ENCODE measurements at regions not wholly inside any gene's neighbourhood (a gene's known extent, or its start where the extent isn't known, plus 50 kb on each side); places are given as distances from the start of the nearest gene placed in this dataset.

GRCh38 chr2:121098556-121098955 is 186.4 kb downstream of the TFCP2L1 start (continued):
- TF ChIP-seq RORB (CRISPR knock-in tag; IDR thresholded peaks at IDR 0.05) (no peak), JUN (CRISPR knock-in tag; IDR thresholded peaks at IDR 0.05) (no peak), NFYB (CRISPR knock-in tag; conservative IDR thresholded peaks at IDR 0.05; ENCODE audit: low read depth) (no peak), SMAD4 (CRISPR knock-in tag; IDR thresholded peaks at IDR 0.05) (no peak)

DNA sequence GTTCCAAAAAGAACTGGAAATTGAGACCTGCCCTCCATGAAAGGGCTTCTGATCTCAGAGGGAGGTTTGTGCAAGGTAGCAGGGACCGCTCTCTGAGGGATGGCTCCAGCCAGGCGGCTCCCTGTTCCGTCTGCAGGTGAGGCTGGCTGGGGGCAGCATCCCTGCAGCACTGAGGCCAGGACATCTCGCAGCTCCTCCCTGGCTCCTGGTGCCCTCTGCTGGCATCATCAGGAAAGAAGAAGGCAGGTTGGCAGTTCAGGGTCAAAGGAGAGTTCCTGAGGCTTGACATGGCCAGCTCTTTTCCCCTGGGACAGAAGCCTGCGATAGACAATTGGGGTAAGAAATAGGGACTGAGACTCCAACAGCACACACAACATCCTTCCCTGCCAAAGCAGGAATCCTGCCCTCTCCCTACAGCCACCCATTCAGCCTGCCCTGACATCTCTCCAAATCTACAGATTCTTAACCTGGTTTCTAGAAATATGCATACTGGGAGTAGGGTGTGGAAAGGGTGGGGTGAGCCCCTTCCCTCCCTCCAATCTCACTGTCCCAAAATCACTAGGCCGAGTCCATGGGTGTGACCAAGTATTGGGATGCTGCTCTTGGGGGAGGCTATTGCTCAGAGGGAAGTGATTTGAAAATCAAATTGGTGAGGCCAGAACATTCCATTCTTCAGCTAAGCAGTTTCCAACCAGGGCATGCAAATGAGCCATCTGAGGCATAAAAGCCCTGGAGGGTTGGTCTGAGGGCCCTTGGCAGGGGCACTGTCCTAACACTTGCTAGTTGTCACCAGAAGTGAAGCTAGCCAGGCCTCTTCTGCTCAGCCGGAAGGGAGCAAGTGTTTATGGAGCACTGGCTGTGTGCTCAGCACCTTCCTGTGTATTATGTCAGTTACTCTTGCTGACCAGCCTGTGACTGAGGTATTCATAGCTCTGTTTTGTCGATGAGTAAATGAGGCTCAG is 185.4 kb downstream of the TFCP2L1 start:
- Mint-ChIP-seq H3K27me3 (ENCODE audit: low read depth) (peaks cover 8% of the 10 kb centered on the region), H3K4me3 (no peak overlapping the region), H3K36me3 (no peaks in the 10 kb centered on the region), H3K27ac (no peak overlapping the region), H3K4me1 (peaks cover 6% of the 10 kb centered on the region; the same call in 1 of the 2 replicates), H3K9me3 (no peaks in the 10 kb centered on the region)
- TF ChIP-seq ELF4 (CRISPR knock-in tag; IDR thresholded peaks at IDR 0.05; ENCODE audit: low read depth) (no peak), TEAD1 (CRISPR knock-in tag; IDR thresholded peaks at IDR 0.05) (no peak), NFYB (CRISPR knock-in tag; conservative IDR thresholded peaks at IDR 0.05; ENCODE audit: low read depth) (no peak), ZMAT4 (CRISPR knock-in tag; IDR thresholded peaks at IDR 0.05) (no peak), MAX (CRISPR knock-in tag; IDR thresholded peaks at IDR 0.05) (no peak), KAT7 (CRISPR knock-in tag; IDR thresholded peaks at IDR 0.05; ENCODE audit: borderline replicate concordance) (no peak), GRHL2 (CRISPR knock-in tag; IDR thresholded peaks at IDR 0.05; ENCODE audit: insufficient replicate concordance, severe bottlenecking) (no peak), ZNF423 (CRISPR knock-in tag; IDR thresholded peaks at IDR 0.05) (no peak), FOXP1 (CRISPR knock-in tag; IDR thresholded peaks at IDR 0.05; ENCODE audit: borderline replicate concordance) (no peak), PREB (CRISPR knock-in tag; IDR thresholded peaks at IDR 0.05; ENCODE audit: borderline replicate concordance) (no peak), NR3C1 (CRISPR knock-in tag; conservative IDR thresholded peaks at IDR 0.05; ENCODE audit: low read depth) (no peak), ERG (CRISPR knock-in tag; IDR thresholded peaks at IDR 0.05) (no peak)
- TF ChIP-seq, protein P1, sequence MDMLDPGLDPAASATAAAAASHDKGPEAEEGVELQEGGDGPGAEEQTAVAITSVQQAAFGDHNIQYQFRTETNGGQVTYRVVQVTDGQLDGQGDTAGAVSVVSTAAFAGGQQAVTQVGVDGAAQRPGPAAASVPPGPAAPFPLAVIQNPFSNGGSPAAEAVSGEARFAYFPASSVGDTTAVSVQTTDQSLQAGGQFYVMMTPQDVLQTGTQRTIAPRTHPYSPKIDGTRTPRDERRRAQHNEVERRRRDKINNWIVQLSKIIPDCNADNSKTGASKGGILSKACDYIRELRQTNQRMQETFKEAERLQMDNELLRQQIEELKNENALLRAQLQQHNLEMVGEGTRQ (CRISPR knock-in tag; IDR thresholded peaks at IDR 0.05): no peak
- TF ChIP-seq, protein P2, sequence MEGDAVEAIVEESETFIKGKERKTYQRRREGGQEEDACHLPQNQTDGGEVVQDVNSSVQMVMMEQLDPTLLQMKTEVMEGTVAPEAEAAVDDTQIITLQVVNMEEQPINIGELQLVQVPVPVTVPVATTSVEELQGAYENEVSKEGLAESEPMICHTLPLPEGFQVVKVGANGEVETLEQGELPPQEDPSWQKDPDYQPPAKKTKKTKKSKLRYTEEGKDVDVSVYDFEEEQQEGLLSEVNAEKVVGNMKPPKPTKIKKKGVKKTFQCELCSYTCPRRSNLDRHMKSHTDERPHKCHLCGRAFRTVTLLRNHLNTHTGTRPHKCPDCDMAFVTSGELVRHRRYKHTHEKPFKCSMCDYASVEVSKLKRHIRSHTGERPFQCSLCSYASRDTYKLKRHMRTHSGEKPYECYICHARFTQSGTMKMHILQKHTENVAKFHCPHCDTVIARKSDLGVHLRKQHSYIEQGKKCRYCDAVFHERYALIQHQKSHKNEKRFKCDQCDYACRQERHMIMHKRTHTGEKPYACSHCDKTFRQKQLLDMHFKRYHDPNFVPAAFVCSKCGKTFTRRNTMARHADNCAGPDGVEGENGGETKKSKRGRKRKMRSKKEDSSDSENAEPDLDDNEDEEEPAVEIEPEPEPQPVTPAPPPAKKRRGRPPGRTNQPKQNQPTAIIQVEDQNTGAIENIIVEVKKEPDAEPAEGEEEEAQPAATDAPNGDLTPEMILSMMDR (IDR thresholded peaks at IDR 0.05): no peak
- TF ChIP-seq, protein P3, sequence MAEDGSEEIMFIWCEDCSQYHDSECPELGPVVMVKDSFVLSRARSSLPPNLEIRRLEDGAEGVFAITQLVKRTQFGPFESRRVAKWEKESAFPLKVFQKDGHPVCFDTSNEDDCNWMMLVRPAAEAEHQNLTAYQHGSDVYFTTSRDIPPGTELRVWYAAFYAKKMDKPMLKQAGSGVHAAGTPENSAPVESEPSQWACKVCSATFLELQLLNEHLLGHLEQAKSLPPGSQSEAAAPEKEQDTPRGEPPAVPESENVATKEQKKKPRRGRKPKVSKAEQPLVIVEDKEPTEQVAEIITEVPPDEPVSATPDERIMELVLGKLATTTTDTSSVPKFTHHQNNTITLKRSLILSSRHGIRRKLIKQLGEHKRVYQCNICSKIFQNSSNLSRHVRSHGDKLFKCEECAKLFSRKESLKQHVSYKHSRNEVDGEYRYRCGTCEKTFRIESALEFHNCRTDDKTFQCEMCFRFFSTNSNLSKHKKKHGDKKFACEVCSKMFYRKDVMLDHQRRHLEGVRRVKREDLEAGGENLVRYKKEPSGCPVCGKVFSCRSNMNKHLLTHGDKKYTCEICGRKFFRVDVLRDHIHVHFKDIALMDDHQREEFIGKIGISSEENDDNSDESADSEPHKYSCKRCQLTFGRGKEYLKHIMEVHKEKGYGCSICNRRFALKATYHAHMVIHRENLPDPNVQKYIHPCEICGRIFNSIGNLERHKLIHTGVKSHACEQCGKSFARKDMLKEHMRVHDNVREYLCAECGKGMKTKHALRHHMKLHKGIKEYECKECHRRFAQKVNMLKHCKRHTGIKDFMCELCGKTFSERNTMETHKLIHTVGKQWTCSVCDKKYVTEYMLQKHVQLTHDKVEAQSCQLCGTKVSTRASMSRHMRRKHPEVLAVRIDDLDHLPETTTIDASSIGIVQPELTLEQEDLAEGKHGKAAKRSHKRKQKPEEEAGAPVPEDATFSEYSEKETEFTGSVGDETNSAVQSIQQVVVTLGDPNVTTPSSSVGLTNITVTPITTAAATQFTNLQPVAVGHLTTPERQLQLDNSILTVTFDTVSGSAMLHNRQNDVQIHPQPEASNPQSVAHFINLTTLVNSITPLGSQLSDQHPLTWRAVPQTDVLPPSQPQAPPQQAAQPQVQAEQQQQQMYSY (CRISPR knock-in tag; IDR thresholded peaks at IDR 0.05): no peak
- TF ChIP-seq, protein P4, sequence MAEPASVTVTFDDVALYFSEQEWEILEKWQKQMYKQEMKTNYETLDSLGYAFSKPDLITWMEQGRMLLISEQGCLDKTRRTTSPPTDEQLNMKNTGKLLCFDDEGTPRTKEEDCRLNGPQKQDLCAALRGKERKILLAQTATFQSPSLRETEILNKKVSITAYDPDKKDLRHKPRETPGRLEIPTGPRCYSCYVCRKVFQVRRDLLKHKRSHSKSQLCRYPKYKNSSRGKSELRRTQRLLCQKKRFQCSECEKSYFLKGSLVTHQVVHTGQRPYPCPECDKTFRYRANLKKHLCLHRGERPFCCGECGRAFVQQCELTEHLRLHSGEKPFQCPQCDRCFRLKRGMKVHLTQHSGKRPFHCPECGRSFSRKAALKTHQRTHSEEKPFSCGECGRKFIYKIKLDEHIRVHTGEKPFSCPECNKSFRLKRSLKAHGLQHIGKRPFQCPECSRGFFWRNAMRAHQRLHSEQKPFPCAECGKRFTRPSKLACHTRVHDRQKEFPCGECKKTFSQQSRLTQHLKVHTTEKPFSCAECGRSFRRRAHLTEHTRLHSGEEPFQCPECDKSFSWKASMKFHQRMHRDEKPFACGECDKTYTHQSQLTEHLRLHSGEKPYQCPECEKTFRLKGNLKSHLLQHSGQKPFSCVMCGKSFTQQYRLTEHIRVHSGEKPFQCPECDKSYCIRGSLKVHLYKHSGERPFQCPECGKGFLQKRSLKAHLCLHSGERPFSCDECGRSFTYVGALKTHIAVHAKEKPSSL (CRISPR knock-in tag; conservative IDR thresholded peaks at IDR 0.05): no peak
- TF ChIP-seq, protein P5, sequence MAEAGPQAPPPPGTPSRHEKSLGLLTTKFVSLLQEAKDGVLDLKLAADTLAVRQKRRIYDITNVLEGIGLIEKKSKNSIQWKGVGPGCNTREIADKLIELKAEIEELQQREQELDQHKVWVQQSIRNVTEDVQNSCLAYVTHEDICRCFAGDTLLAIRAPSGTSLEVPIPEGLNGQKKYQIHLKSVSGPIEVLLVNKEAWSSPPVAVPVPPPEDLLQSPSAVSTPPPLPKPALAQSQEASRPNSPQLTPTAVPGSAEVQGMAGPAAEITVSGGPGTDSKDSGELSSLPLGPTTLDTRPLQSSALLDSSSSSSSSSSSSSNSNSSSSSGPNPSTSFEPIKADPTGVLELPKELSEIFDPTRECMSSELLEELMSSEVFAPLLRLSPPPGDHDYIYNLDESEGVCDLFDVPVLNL (CRISPR knock-in tag; IDR thresholded peaks at IDR 0.05; ENCODE audit: borderline replicate concordance, low read depth): no peak
- peak; percentile 81 for ATAC-seq
- ChIA-PET POLR2A (interaction anchor here (1.4 kb wide), 1 partner anchor 24 kb away, joined by 5 read pairs; no protein-coding TSS in a partner anchor), CTCF (interaction anchor here (0.6 to 7.7 kb wide), 22 partner anchors 11 to 608 kb away, joined by 3 to 112 read pairs (median 4); no protein-coding TSS in a partner anchor)
- peak; percentile 55 for DNase-seq (ENCODE audit: low spot score)
